HG02759 (cell line): ENCODE measurements at regions not wholly inside any gene's neighbourhood (a gene's known extent, or its start where the extent isn't known, plus 50 kb on each side); places are given as distances from the start of the nearest gene placed in this dataset.
A peak's percentile ranks its signal among the peaks of the same experiment; 100 is the strongest.

ENCODE experiments used
- ATAC-seq: cut with Tn5 transposase; IDR thresholded peaks from one replicate; pipeline ENCODE4 v1.9.1; 2021; ENCODE audit warnings: mild to moderate bottlenecking, moderate library complexity; ENCODE audit not compliant: unreplicated experiment

DNA sequence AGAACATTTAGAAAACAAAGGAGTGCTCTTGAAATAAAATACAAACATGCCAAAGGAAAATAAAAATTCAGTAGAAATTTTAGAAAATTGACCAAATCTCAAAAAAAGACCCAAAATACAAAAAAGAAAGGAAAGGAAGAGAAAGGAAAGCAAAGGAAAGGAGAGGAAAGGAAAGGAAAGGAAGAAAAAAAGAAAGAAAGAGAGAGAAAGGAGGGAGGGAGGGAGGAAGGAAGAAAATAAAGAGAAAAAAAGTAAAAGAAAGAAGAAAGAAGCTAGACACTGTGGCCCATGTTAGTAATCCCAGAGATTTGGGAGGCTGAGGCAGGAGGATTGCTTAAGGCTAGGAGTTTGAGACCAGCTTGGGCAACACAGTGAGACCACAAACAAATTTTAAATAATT, 500.1 kb upstream of the VRK2 start:
- ATAC-seq: no peak

DNA sequence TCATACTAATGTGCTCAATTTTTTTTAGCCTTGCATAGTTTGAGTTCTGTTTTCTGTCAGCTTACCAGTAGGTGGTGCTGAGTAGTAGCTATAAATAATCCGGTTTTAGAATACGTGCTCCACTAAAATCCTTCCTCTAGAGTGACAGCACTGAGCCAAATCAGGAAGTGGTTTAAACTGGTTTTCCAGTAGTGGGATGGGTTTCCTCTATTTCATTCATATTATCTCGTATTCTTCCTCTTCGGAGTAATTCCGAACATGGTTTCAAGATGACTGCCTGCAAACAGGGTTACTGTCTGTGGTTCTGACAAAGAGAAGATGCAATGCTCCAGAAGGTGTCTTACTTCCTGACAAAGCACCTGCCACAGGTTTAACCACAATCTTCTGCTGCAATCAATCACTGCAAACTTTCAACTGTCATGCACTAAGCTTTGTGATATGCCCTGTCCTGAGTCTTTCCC, 496.9 kb upstream of the VRK2 start:
- peak; percentile 74 for ATAC-seq

DNA sequence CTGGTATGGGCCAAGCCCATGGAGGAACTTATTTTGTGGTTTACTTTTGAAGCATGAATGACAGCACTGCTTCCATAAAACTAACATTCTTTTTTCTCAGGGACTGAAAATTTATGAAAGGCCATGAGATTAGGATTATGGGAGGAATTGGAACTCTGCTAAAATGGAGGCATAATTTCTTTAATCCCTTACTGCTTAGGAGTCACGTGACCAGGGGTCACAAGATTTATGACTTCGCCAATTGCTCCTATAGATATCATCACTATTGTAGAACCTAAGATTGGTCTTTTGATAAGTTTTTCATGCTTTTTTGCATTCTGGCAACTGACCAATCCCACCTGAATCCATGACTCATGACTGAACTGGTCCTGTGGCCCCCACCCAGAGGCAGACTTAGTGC, 495.7 kb upstream of the VRK2 start:
- no peak for ATAC-seq

GRCh38 chr2:57552885-57553284, 493.7 kb upstream of the VRK2 start:
- no peak for ATAC-seq

GRCh38 chr2:57554348-57554747, 492.3 kb upstream of the VRK2 start:
- ATAC-seq: no peak

DNA sequence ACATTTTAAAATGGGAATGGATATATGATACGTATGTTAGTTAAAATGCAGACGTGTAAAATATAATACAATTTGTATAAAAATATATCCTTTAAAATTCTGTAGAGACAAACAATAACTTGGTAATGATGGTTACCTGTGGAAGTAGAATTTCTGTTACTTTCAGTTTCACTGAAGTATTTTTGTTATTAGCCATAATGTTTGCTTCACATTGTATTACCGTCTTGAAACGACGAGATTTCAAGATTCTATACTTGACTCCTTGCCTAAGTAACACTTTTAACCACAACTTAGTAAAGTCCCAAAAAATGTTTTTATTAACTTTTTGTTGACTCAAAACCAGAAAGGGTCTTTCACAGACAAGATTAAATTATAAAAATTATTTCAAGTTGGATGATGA, 488.3 kb upstream of the VRK2 start:
- ATAC-seq: no peak

- no peak for ATAC-seq
Measured at GRCh38 chr2:57562495-57562894, 484.1 kb upstream of the VRK2 start.

- no peak for ATAC-seq
Measured at GRCh38 chr2:57563015-57563414, 483.6 kb upstream of the VRK2 start.

GRCh38 chr2:57567245-57567644, 479.4 kb upstream of the VRK2 start:
- ATAC-seq: no peak

DNA sequence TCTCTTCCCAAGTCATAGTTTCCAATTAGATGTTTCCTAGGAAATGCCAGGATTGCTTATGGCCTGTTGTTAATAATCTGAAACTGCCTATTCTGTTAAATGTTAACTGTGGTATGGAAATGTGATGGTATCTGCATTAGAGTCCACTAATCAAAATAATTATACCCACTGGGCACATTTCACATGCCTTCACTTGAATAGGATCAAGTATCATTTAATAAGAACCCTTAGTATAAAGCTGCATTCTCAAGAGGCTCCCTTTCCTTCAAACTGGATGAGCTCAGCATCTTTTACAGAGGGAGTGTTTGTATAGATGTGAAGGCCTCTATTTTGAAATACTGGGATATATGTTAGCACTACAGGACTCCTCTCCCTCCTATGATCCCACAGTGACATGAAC, 477.2 kb upstream of the VRK2 start:
- ATAC-seq: no peak

GRCh38 chr2:57570961-57571360, 475.6 kb upstream of the VRK2 start:
- no peak for ATAC-seq

DNA sequence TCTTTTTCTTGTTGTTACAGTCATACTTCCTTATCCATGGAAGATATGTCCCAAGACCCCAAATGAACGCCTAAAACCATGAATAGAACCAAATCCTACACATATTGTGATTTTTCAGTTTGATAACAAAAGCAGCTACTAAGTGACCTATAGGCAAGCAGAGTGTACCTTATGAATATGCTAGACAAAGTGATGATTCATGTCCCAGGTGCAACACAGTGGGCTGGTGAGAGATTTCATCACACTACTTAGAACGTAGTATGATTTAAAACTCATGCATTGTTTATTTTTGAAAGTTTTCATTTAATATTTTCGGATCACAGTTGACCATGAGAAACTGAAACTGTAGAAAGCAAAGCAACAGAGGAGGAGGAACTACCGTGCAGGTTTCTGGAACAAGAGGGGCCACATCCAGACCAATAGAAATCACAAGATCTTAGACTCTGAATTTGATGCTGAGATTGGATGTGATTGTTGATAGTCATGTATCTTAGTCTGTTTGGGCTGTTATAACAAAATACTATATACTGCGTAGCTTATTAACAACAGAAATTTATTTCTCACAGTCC, 470.8 kb upstream of the VRK2 start:
- no peak for ATAC-seq

- ATAC-seq: no peak
Measured at GRCh38 chr2:57576983-57577382, 469.6 kb upstream of the VRK2 start.

- no peak for ATAC-seq
Measured at GRCh38 chr2:57597940-57598339, 448.7 kb upstream of the VRK2 start.

DNA sequence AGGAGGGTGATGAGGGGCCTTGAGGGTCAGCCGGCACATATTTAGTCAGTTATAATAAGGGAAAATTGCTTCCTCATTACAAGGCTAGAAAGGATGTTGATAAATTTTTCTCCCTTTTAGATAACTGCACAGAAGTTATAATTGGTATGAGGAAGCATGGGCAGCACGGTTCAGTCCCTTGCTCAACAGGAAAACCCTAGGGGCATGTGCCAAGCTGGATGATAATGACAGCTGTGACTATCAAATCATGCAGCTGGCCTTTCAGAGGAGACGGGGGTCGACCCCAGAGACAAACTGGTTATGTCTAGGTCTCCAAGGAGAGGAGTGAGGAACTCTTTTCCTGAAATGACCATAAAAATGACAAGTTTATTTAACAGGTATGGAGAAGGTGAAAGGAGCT, 448.1 kb upstream of the VRK2 start:
- no peak for ATAC-seq

- ATAC-seq: no peak
Measured at GRCh38 chr2:57602733-57603132, 443.9 kb upstream of the VRK2 start.

DNA sequence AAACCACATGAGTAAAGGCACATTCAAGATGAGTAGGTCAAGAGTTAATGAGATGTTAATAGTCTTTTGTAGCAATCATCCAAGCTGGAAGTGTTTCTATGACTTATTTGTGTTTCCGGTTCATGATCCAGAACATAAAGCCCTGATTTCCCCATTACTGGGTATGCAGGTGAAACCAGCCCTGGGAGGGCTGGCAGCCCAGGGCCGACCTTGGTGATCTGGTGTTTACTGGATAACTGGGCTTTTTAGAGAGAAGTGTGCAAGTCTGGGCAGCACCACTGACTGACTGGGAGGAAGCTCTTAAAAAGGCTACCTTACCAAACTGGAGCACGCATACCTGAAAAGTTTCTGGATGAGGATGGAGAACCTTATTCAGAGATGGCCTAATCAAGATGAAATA, 431.6 kb upstream of the VRK2 start:
- ATAC-seq: no peak

DNA sequence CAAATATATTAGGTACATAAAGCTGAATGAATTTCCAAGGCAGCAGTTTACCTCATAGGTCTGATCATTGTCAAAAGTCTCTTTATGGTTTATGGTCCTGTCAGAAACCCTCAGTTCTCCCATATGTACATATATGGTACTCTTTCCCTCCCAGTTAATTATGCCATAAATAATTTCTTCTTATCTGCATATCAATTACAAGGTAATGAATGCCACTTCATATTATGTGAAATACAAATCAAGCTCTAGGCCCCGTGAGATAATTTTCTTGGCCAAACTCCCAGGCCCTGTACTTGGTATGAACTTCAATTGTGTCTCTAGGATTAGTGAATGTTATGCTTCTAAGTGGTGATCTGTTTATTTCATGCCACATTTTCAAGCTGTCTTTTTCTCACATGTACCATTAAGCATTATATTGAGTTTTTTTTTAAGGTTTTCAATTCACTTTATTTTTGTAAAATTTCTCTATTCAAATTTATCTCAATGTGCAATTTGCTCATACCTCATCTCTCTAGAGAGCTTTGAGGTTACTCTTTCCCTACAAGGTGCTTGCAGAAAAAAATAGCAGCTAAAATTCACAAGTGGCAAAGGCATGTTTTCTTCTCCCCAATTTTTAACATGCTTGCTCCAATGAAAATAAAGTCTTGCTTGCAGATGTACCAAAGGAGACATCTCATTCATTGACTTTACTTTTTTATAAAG, 430.6 kb upstream of the VRK2 start:
- ATAC-seq: no peak

- ATAC-seq: no peak
Measured at GRCh38 chr2:57617318-57617717, 429.3 kb upstream of the VRK2 start.

- ATAC-seq: no peak
Measured at GRCh38 chr2:57621122-57621663, 425.4 kb upstream of the VRK2 start.

- ATAC-seq: no peak
Measured at GRCh38 chr2:57622009-57622408, 424.6 kb upstream of the VRK2 start.

- ATAC-seq: no peak
Measured at GRCh38 chr2:57656198-57656597, 390.4 kb upstream of the VRK2 start.

GRCh38 chr2:57669570-57669969, 377.0 kb upstream of the VRK2 start:
- no peak for ATAC-seq
